ENCODE measurements at regions not wholly inside any gene's neighbourhood (a gene's known extent, or its start where the extent isn't known, plus 50 kb on each side); places are given as distances from the start of the nearest gene placed in this dataset.

DNA sequence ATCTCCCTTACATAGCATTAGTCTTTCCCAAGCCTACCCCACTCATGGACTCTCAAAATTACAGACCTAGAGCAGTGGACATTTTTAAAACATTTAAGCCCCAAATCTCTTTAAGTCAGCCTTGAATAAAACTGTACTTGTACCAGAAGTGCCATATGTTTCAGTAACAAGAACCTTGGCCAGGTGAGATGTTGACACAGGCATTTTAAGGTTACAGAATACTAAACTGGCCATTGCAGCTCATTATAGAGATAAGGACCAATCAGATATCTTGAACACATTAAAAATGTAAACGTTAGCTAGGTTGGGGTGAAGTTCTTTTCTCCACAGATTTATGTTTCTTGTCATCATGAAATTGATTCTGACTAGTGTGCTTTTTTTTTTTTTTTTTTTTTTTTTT, 103.8 kb upstream of the MIER3 start:
- Histone ChIP-seq H2BK5ac (ENCODE audit: insufficient read length, low read length) (no peak overlapping the region), H2BK120ac (ENCODE audit: low read depth, low read length, poor library complexity, severe bottlenecking) (no peak overlapping the region), H3T11ph (ENCODE audit: low read length) (no peak overlapping the region), H3K4ac (ENCODE audit: low read depth, low read length) (no peak overlapping the region), H3K79me1 (ENCODE audit: insufficient read depth, low read depth, low read length, poor library complexity, severe bottlenecking) (no peaks in the 10 kb centered on the region), H3K56ac (ENCODE audit: insufficient read length, low read depth, low read length) (no peak overlapping the region), H3K4me1 (ENCODE audit: insufficient read depth, low read length) (no peaks in the 10 kb centered on the region), H4K5ac (ENCODE audit: insufficient read length, low read depth, low read length) (no peak overlapping the region), H2AFZ (ENCODE audit: low read length) (no peak overlapping the region), H3K23ac (ENCODE audit: insufficient read length, low read depth, low read length) (no peak overlapping the region), H3K9me3 (ENCODE audit: control insufficient read depth, low read depth, low read length) (no peaks in the 10 kb centered on the region), H3K27ac (ENCODE audit: insufficient read length, low read depth, low read length) (no peak overlapping the region), H2BK15ac (ENCODE audit: low read depth, low read length) (no peak overlapping the region), H4K91ac (ENCODE audit: insufficient read length, low read depth, low read length) (no peak overlapping the region), H2AK5ac (ENCODE audit: insufficient read length, low read length) (no peak overlapping the region), H3K27me3 (ENCODE audit: insufficient read depth, low read length) (no peaks in the 10 kb centered on the region), H3K9ac (ENCODE audit: extremely low read depth, insufficient read length, low read length) (no peak overlapping the region), H3K14ac (ENCODE audit: insufficient read depth, low read length) (no peak overlapping the region), H3K23me2 (ENCODE audit: insufficient read length, low read depth, low read length, poor library complexity, severe bottlenecking) (no peaks in the 10 kb centered on the region), H2BK12ac (ENCODE audit: insufficient read length, low read depth, low read length) (no peak overlapping the region), H3K4me2 (ENCODE audit: insufficient read depth, insufficient read length, low read length) (no peak overlapping the region), H4K20me1 (ENCODE audit: control insufficient read depth, insufficient read depth, insufficient read length) (no peaks in the 10 kb centered on the region), H3K18ac (ENCODE audit: insufficient read length, low read depth, low read length) (no peak overlapping the region), H3K79me2 (ENCODE audit: insufficient read depth, low read length) (no peaks in the 10 kb centered on the region), H2BK20ac (ENCODE audit: low read depth, low read length, poor library complexity, severe bottlenecking) (no peak overlapping the region), H4K8ac (replicated peaks; ENCODE audit: insufficient read length, low read depth, low read length) (no peak overlapping the region)
- Mint-ChIP-seq H3K9me3 (no peaks in the 10 kb centered on the region; a peak in 1 of 5 replicates), H3K27ac (no peak overlapping the region), H3K4me1 (no peaks in the 10 kb centered on the region), H3K27me3 (ENCODE audit: low read depth) (no peaks in the 10 kb centered on the region), H3K4me3 (no peak overlapping the region), H3K36me3 (ENCODE audit: insufficient read depth in 1 of 3, low read depth in 3 of 3) (no peaks in the 10 kb centered on the region)
- no peak for DNase-seq
- no CpG with 5 or more reads among the region's 1 CpG for WGBS (ENCODE audit: extremely low coverage, insufficient read length, low lambda C conversion rate)
- no peak for TF ChIP-seq CTCF (conservative IDR thresholded peaks at IDR 0.05)

Data from H9 (cell line).